ENCODE measurements at regions not wholly inside any gene's neighbourhood (a gene's known extent, or its start where the extent isn't known, plus 50 kb on each side); places are given as distances from the start of the nearest gene placed in this dataset.
A peak's percentile ranks its signal among the peaks of the same experiment; 100 is the strongest.

- no peak for TF ChIP-seq NFIC (IDR thresholded peaks at IDR 0.05)
- no peak for TF ChIP-seq REST (IDR thresholded peaks at IDR 0.05; ENCODE audit: low read depth)
- no peak for TF ChIP-seq YY1 (IDR thresholded peaks at IDR 0.05; ENCODE audit: low read depth)
- TF ChIP-seq FOXM1 (IDR thresholded peaks at IDR 0.05; ENCODE audit: borderline replicate concordance, low read depth), result no peak
- TF ChIP-seq RAD21 (IDR thresholded peaks at IDR 0.05; ENCODE audit: low read depth), result no peak
- no peak for TF ChIP-seq USF1 (IDR thresholded peaks at IDR 0.05)
These were observed 78.4 kb upstream of the RBPJ start for GRCh38 chr4:26242451-26242850.

- TF ChIP-seq NFIC (IDR thresholded peaks at IDR 0.05) (peak; percentile 57), USF1 (IDR thresholded peaks at IDR 0.05) (no peak)
These were observed 72.2 kb upstream of the RBPJ start for GRCh38 chr4:26248647-26249046.

- TF ChIP-seq EGR1 (IDR thresholded peaks at IDR 0.05) (no peak), MAX (IDR thresholded peaks at IDR 0.05) (no peak), CREB1 (IDR thresholded peaks at IDR 0.05; ENCODE audit: low read depth) (no peak)
These were observed 68.3 kb upstream of the RBPJ start for GRCh38 chr4:26252349-26253025.

- TF ChIP-seq YY1 (IDR thresholded peaks at IDR 0.05; ENCODE audit: low read depth), result no peak
- no peak for TF ChIP-seq TCF12 (IDR thresholded peaks at IDR 0.05; ENCODE audit: low read depth)
- no peak for TF ChIP-seq ZBTB7A (IDR thresholded peaks at IDR 0.05; ENCODE audit: low read depth)
- no peak for TF ChIP-seq FOXM1 (IDR thresholded peaks at IDR 0.05; ENCODE audit: borderline replicate concordance, low read depth)
These were observed 66.8 kb upstream of the RBPJ start for GRCh38 chr4:26253968-26254367.

GRCh38 chr4:26255989-26256388, 64.8 kb upstream of the RBPJ start:
- TF ChIP-seq EP300 (IDR thresholded peaks at IDR 0.05; ENCODE audit: borderline replicate concordance), result no peak
- no peak for TF ChIP-seq YY1 (IDR thresholded peaks at IDR 0.05; ENCODE audit: low read depth)
- TF ChIP-seq NFIC (IDR thresholded peaks at IDR 0.05), result no peak
- no peak for TF ChIP-seq MAX (IDR thresholded peaks at IDR 0.05)
- TF ChIP-seq ZBTB7A (IDR thresholded peaks at IDR 0.05; ENCODE audit: low read depth), result no peak
- TF ChIP-seq TCF12 (IDR thresholded peaks at IDR 0.05; ENCODE audit: low read depth), result no peak
- TF ChIP-seq REST (IDR thresholded peaks at IDR 0.05; ENCODE audit: low read depth), result no peak
- TF ChIP-seq FOXM1 (IDR thresholded peaks at IDR 0.05; ENCODE audit: borderline replicate concordance, low read depth), result no peak
- TF ChIP-seq RAD21 (IDR thresholded peaks at IDR 0.05; ENCODE audit: low read depth), result no peak
- no peak for TF ChIP-seq EGR1 (IDR thresholded peaks at IDR 0.05)

- TF ChIP-seq REST (IDR thresholded peaks at IDR 0.05; ENCODE audit: low read depth), result no peak
- TF ChIP-seq EP300 (IDR thresholded peaks at IDR 0.05; ENCODE audit: borderline replicate concordance), result no peak
- TF ChIP-seq CEBPB (IDR thresholded peaks at IDR 0.05), result no peak
- no peak for TF ChIP-seq EGR1 (IDR thresholded peaks at IDR 0.05)
- no peak for TF ChIP-seq TEAD4 (IDR thresholded peaks at IDR 0.05)
- no peak for TF ChIP-seq TCF12 (IDR thresholded peaks at IDR 0.05; ENCODE audit: low read depth)
- no peak for TF ChIP-seq CREB1 (IDR thresholded peaks at IDR 0.05; ENCODE audit: low read depth)
- no peak for TF ChIP-seq YY1 (IDR thresholded peaks at IDR 0.05; ENCODE audit: low read depth)
These were observed 63.0 kb upstream of the RBPJ start for GRCh38 chr4:26257850-26258249.
